ENCODE measurements at regions not wholly inside any gene's neighbourhood (a gene's known extent, or its start where the extent isn't known, plus 50 kb on each side); places are given as distances from the start of the nearest gene placed in this dataset.

GRCh38 chr3:72308641-72309040 lies 523.7 kb upstream of the PROK2 start:
- no peak for DNase-seq

- no peak for DNase-seq
These were observed 522.6 kb upstream of the PROK2 start for GRCh38 chr3:72307438-72308115.

- DNase-seq: no peak
These were observed 521.9 kb upstream of the PROK2 start for GRCh38 chr3:72306800-72307341.

- no peak for DNase-seq
These were observed 519.0 kb upstream of the PROK2 start for GRCh38 chr3:72303926-72304325.

GRCh38 chr3:72301779-72302178 lies 516.8 kb upstream of the PROK2 start:
- DNase-seq: no peak

- DNase-seq: no peak
These were observed 515.7 kb upstream of the PROK2 start for GRCh38 chr3:72300621-72301020.

GRCh38 chr3:72299823-72300222 lies 514.9 kb upstream of the PROK2 start:
- DNase-seq: no peak

GRCh38 chr3:72299321-72299802 lies 514.4 kb upstream of the PROK2 start:
- DNase-seq: no peak

- DNase-seq: no peak
These were observed 513.5 kb upstream of the PROK2 start for GRCh38 chr3:72298201-72299152.

- no peak for DNase-seq
These were observed 512.5 kb upstream of the PROK2 start for GRCh38 chr3:72297481-72297880.

- DNase-seq: no peak
These were observed 511.6 kb upstream of the PROK2 start for GRCh38 chr3:72296477-72297111.

- DNase-seq: no peak
These were observed 511.1 kb upstream of the PROK2 start for GRCh38 chr3:72295962-72296450.

- DNase-seq: no peak
These were observed 510.5 kb upstream of the PROK2 start for GRCh38 chr3:72295276-72295961.

- DNase-seq: no peak
These were observed 506.1 kb upstream of the PROK2 start for GRCh38 chr3:72290859-72291638.

GRCh38 chr3:72289692-72290071 lies 504.7 kb upstream of the PROK2 start:
- DNase-seq: no peak

- DNase-seq: peak in 47 of 51 donors; percentile 5 to 96 (median 63)
These were observed 504.2 kb upstream of the PROK2 start for GRCh38 chr3:72288955-72289691.

GRCh38 chr3:72287956-72288355 lies 503.0 kb upstream of the PROK2 start:
- no peak for DNase-seq

GRCh38 chr3:72285502-72285901 lies 500.6 kb upstream of the PROK2 start:
- DNase-seq: no peak

- no peak for DNase-seq
These were observed 499.5 kb upstream of the PROK2 start for GRCh38 chr3:72284471-72284870.

- DNase-seq: no peak
These were observed 498.0 kb upstream of the PROK2 start for GRCh38 chr3:72282918-72283317.
